ENCODE measurements at regions not wholly inside any gene's neighbourhood (a gene's known extent, or its start where the extent isn't known, plus 50 kb on each side); places are given as distances from the start of the nearest gene placed in this dataset.

DNA sequence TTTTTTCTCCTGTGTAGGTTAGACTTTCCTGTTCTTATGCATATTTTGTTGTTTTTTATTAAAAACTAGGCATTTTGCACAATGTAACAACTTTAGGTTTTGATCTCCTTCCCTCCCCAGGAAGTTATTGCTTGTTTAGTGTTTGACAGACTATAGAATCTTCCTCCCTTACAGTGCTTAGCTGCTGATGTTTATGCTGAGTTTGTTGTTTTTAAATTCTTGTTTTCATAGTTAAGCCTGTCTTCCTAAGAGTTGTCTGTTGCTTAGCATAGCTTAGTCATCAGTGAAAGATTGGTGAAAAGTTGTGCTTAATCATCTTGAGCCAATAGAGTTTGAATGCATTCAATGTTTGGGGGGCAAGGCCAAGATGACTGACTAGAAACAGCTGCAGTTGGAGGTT, 157.5 kb downstream of the NKX6-1 start:
- H3K9ac ChIP-seq (ENCODE audit: low read length), result no peak overlapping the region
- H2AFZ ChIP-seq (ENCODE audit: low read depth, low read length), result no peak overlapping the region
- H3K4me3 ChIP-seq (ENCODE audit: low read length), result no peak overlapping the region
- no peaks in the 10 kb centered on the region for H3K27me3 ChIP-seq (ENCODE audit: low read depth, low read length)
- no peak overlapping the region for H3K4me2 ChIP-seq (ENCODE audit: low read length)
- H3K79me2 ChIP-seq (ENCODE audit: low read length), result no peaks in the 10 kb centered on the region
- H3K4me1 ChIP-seq (ENCODE audit: low read length), result no peaks in the 10 kb centered on the region
- no peaks in the 10 kb centered on the region for H4K20me1 ChIP-seq (ENCODE audit: insufficient read depth, low read length)
- H3K36me3 ChIP-seq (replicated peaks; ENCODE audit: low read depth, low read length), result no peaks in the 10 kb centered on the region
- no peaks in the 10 kb centered on the region for H3K9me3 ChIP-seq (ENCODE audit: insufficient read depth, low read length)
- no peak overlapping the region for H3K27ac ChIP-seq (ENCODE audit: low read length)
- TF ChIP-seq CTCF (IDR thresholded peaks at IDR 0.05; ENCODE audit: low read depth, low read length) (no peak), EZH2phosphoT487 (IDR thresholded peaks at IDR 0.05; ENCODE audit: low read depth) (no peak)

DNA sequence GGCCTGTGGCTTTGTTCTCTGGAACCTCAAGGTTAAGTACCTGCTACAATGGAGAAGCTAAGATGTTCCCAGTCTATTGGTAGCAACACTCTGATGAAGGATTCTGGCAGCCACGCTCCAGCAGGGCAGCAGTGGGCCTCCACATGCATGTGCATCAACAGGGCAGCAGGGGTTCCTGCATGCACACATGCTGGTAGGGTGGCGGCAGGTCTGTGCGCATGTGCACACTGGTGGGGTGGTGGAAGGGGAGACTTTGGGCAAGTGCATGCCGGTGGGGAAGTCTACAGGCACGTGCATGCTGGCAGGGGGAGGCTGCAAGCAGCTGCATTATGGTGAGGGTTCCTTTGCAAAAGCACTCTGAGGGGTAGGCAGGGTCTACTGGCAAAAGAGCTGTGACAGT, 160.7 kb downstream of the NKX6-1 start:
- TF ChIP-seq CTCF (IDR thresholded peaks at IDR 0.05; ENCODE audit: low read depth, low read length) (no peak), EZH2phosphoT487 (IDR thresholded peaks at IDR 0.05; ENCODE audit: low read depth) (no peak)
- no peak overlapping the region for H3K27ac ChIP-seq (ENCODE audit: low read length)
- no peaks in the 10 kb centered on the region for H3K4me1 ChIP-seq (ENCODE audit: low read length)
- no peaks in the 10 kb centered on the region for H3K36me3 ChIP-seq (replicated peaks; ENCODE audit: low read depth, low read length)
- no peak overlapping the region for H3K4me2 ChIP-seq (ENCODE audit: low read length)
- no peak overlapping the region for H3K9ac ChIP-seq (ENCODE audit: low read length)
- no peaks in the 10 kb centered on the region for H4K20me1 ChIP-seq (ENCODE audit: insufficient read depth, low read length)
- H3K79me2 ChIP-seq (ENCODE audit: low read length), result no peaks in the 10 kb centered on the region
- H3K9me3 ChIP-seq (ENCODE audit: insufficient read depth, low read length), result no peaks in the 10 kb centered on the region
- H3K4me3 ChIP-seq (ENCODE audit: low read length), result no peak overlapping the region
- no peaks in the 10 kb centered on the region for H3K27me3 ChIP-seq (ENCODE audit: low read depth, low read length)
- H2AFZ ChIP-seq (ENCODE audit: low read depth, low read length), result no peak overlapping the region

- TF ChIP-seq CTCF (IDR thresholded peaks at IDR 0.05; ENCODE audit: low read depth, low read length) (no peak), EZH2phosphoT487 (IDR thresholded peaks at IDR 0.05; ENCODE audit: low read depth) (no peak)
- Histone ChIP-seq H3K4me1 (ENCODE audit: low read length) (no peaks in the 10 kb centered on the region), H3K9me3 (ENCODE audit: insufficient read depth, low read length) (no peaks in the 10 kb centered on the region), H3K27ac (ENCODE audit: low read length) (no peak overlapping the region), H3K36me3 (replicated peaks; ENCODE audit: low read depth, low read length) (no peaks in the 10 kb centered on the region), H3K79me2 (ENCODE audit: low read length) (no peaks in the 10 kb centered on the region), H2AFZ (ENCODE audit: low read depth, low read length) (no peak overlapping the region), H3K4me3 (ENCODE audit: low read length) (no peak overlapping the region), H3K4me2 (ENCODE audit: low read length) (no peak overlapping the region), H3K9ac (ENCODE audit: low read length) (no peak overlapping the region), H3K27me3 (ENCODE audit: low read depth, low read length) (no peaks in the 10 kb centered on the region), H4K20me1 (ENCODE audit: insufficient read depth, low read length) (no peaks in the 10 kb centered on the region)
These were observed 162.0 kb downstream of the NKX6-1 start for GRCh38 chr4:84336964-84337705.

DNA sequence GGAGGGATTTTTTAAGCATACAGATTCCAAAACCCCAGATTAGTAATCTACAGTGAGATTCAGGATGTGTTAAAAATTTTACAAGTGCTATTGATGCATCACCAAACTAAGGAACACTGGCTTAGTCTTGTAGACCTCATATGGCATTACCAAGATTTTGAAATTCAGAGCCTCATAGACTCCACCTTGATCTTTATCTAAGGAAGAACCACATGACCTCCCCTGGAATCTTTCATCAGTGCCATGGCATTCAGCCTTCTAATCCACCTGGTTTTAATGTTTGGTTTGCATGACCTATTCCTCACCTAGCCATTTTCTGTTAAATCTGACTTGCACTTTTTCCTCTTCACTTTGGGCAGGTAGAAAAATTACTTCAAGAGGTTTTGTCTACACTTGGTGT, 171.6 kb downstream of the NKX6-1 start:
- no peak overlapping the region for H3K4me3 ChIP-seq (ENCODE audit: low read length)
- H3K36me3 ChIP-seq (replicated peaks; ENCODE audit: low read depth, low read length), result no peaks in the 10 kb centered on the region
- H3K9ac ChIP-seq (ENCODE audit: low read length), result no peak overlapping the region
- no peak overlapping the region for H3K4me2 ChIP-seq (ENCODE audit: low read length)
- H3K79me2 ChIP-seq (ENCODE audit: low read length), result no peaks in the 10 kb centered on the region
- H3K9me3 ChIP-seq (ENCODE audit: insufficient read depth, low read length), result 0 out of 2 replicates have a peak, but pooled peaks cover 3% of the 10 kb centered on the region
- H4K20me1 ChIP-seq (ENCODE audit: insufficient read depth, low read length), result no peaks in the 10 kb centered on the region
- TF ChIP-seq EZH2phosphoT487 (IDR thresholded peaks at IDR 0.05; ENCODE audit: low read depth), result no peak
- no peak for TF ChIP-seq CTCF (IDR thresholded peaks at IDR 0.05; ENCODE audit: low read depth, low read length)
- H3K27ac ChIP-seq (ENCODE audit: low read length), result no peak overlapping the region
- peaks cover 25% of the 10 kb centered on the region for H3K27me3 ChIP-seq (ENCODE audit: low read depth, low read length)
- H2AFZ ChIP-seq (ENCODE audit: low read depth, low read length), result no peak overlapping the region
- no peaks in the 10 kb centered on the region for H3K4me1 ChIP-seq (ENCODE audit: low read length)

Data from OCI-LY3 (cell line).